ENCODE measurements at regions not wholly inside any gene's neighbourhood (a gene's known extent, or its start where the extent isn't known, plus 50 kb on each side); places are given as distances from the start of the nearest gene placed in this dataset.
"Not testable (repeated sequence)": the region's sequence is repeated elsewhere in the genome, so short reads cannot be mapped to it uniquely, and the experiment has no call there.

DNA sequence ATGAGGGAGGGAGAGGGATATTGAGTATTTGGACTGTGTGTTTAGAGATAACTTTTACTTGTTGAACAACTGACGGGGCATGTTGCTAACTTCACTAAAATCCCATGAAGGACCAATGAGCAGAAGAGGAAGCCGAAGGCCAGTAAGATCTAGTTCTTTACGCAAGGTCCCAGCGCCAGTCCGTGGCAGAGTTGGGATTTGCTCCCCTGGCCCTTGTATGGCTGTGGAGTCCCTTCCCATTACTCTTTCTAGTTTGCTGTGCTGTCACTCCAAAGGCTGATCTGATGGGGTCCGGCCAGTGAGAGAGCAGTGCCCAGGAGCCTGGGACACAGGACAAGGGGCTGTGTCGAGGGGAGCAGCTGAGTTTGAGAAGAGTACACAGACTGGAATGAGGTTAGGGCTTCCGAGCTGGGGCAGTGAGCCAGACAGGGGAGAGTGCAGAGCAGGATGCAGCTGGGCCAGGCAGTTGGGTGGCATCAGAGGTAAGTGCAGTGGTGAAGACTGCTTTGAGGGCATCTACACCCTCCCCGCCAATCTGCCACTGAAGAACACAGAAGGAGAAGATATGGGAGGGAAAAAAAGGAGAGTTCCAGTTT is 692.9 kb upstream of the HS6ST1 start:
- no peak for DNase-seq (ENCODE audit: low spot score)

DNA sequence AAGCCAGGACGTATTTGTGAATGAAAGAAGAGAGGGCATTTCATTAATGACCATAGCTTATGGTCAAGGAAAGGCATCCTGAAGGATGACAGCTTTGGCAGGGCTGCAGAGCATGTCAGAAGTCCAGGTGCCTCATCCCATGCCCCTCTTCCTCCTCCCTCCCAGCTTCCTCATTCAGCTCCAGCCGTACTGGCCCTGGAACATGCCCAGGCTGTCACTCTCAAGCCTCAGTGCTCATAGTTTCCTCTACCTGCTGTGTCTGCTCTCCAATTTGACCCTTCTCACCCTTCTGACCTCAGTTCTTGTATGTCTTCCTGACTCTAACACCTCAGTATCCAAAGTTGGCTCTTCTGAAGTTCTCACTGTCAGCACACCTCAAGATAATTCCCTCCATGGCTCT is 695.8 kb upstream of the HS6ST1 start:
- no peak for DNase-seq (ENCODE audit: low spot score)

DNA sequence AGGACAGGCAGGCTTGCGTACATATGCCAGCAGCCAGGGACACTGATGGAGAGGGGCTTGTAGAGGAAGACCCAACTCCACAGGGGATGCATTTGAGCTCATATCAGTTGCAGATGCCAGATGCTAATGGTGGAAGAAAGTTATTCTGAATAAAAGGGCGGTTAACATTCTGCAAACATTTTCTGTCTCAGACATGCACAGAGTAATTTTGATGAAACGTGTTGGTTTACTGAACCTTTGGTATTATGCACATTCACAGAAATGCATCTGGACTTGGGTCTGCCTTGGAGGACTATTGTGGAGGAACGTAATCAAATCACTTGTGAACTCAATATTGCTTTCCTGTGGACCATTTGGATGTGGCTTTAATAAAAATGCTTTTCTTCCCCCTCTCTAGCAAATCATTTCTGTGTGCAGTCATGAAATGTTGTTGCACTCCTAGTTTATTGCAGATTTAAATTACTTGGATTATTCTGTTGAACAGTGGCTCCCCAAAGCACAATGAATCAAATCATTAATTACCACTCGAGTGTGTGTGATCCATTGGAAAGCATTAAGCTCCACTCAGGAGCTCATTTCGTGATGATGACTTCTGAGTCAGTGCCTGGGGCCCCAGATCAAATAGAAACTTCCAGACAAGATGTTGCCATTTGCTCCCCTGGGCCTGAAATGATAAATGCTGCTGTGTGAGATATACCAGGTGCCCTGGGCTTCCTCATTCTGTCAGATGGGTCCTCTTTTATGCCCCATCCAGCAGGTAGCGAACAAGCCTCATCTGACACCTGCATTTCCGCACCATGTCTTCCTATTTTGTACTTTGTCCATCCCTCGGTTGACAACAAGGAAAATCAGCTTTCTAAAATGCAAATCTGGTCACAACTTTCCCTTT is 697.0 kb upstream of the HS6ST1 start:
- DNase-seq (ENCODE audit: low spot score) = no peak

DNA sequence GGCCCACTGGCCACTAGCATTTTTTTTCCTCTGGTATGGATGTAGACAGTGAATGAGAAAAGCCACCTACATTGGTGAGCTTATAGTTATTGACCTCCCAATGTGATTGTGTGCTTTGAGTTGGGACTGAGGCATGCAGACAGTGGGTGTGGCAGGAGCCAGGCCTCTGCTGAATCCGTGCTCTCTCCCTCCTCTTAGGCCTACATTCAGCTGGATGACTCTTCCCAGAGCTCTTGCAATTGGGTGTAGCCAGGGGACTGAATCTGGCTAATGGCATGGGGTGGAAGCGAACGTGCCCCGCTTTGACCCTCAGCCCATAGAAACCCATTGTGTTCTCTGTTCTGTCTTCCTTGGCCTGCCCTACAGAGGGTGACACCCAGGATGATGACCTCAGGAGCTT is 698.3 kb upstream of the HS6ST1 start:
- no peak for DNase-seq (ENCODE audit: low spot score)

DNA sequence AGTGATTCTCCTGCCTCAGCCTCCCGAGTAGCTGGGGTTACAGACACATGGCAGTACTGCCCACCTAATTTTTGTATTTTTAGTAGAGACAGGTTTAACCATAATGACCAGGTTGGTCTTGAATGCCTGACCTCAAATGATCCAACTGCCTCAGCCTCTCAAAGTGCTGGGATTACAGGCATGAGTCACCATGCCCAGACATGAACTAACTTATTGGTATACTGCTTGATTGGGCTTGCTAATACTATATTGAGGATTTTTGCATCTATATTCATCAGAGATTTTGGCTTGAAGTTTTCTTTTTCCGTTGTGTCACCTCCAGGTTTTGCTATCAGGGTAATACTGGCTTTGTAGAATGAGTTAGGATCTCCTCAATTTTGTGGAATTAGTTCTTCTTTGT is 706.1 kb upstream of the HS6ST1 start:
- no peak for DNase-seq (ENCODE audit: low spot score)

GRCh38 chr2:129035992-129036391 is 717.3 kb upstream of the HS6ST1 start:
- DNase-seq (ENCODE audit: low spot score) = no peak

- not testable (repeated sequence) for DNase-seq (ENCODE audit: low spot score)
Observed at GRCh38 chr2:129043677-129044076, 725.0 kb upstream of the HS6ST1 start.

- not testable (repeated sequence) for DNase-seq (ENCODE audit: low spot score)
Observed at GRCh38 chr2:129046475-129046874, 727.8 kb upstream of the HS6ST1 start.

GRCh38 chr2:129050101-129050500 is 731.4 kb upstream of the HS6ST1 start:
- DNase-seq (ENCODE audit: low spot score) = no peak

GRCh38 chr2:129055242-129055641 is 736.6 kb upstream of the HS6ST1 start:
- DNase-seq (ENCODE audit: low spot score) = no peak

- no peak for DNase-seq (ENCODE audit: low spot score)
Observed at GRCh38 chr2:129055824-129056223, 737.2 kb upstream of the HS6ST1 start.

- DNase-seq (ENCODE audit: low spot score) = no peak
Observed at GRCh38 chr2:129056309-129056958, 737.8 kb upstream of the HS6ST1 start.

DNA sequence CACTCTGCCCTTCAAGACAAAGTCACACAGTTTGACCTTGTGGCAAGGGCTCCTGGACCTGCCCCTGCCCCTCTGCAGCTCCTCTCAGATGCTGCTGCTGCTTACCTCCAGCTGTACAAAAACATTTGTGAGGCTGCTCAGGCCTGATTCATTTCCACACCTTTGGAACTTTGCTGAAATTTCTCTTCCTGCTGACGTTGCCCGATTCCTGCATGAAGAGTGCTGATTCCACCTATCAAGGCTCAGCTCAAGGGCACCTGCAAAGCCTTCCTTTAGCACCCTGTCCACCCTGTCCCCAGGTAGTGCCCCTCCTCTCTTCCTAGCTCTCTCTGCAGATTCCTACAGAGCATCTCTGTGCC is 738.3 kb upstream of the HS6ST1 start:
- no peak for DNase-seq (ENCODE audit: low spot score)

GRCh38 chr2:129058981-129059380 is 740.3 kb upstream of the HS6ST1 start:
- DNase-seq (ENCODE audit: low spot score) = no peak

- no peak for DNase-seq (ENCODE audit: low spot score)
Observed at GRCh38 chr2:129059476-129059875, 740.8 kb upstream of the HS6ST1 start.

DNA sequence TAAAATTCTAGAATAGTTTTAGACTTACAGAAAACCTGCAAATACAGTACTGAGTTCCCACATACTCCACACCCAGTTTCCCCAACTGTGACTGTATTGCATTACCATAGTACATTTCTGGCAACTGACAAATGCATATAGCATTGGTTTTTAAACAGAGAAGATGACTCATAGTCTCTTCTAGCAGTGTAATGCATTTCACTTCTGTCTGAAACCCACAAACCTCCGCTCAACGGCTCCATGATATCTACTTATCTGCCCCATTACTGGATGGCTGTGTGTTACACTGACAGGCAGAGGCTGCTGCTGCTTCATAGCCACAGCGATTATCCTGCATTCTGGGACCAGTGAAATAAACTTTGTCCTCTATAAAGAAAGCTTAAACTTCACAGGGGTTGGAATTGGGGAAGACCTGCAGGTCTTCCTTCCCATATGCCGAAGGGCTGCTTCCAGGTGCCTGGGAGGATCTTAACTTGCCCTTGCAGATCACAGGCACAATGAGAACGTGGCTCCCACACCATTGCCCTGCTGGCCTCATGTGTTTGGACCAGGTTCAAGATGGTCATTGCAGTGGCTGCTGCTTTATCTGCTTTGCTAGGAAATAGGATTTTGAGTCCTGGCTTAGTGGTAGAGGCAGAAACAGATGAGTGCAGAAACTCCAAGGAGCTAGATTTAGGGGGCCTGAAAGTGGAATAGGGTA is 742.6 kb upstream of the HS6ST1 start:
- DNase-seq (ENCODE audit: low spot score) = no peak

- no peak for DNase-seq (ENCODE audit: low spot score)
Observed at GRCh38 chr2:129061769-129062121, 743.1 kb upstream of the HS6ST1 start.

DNA sequence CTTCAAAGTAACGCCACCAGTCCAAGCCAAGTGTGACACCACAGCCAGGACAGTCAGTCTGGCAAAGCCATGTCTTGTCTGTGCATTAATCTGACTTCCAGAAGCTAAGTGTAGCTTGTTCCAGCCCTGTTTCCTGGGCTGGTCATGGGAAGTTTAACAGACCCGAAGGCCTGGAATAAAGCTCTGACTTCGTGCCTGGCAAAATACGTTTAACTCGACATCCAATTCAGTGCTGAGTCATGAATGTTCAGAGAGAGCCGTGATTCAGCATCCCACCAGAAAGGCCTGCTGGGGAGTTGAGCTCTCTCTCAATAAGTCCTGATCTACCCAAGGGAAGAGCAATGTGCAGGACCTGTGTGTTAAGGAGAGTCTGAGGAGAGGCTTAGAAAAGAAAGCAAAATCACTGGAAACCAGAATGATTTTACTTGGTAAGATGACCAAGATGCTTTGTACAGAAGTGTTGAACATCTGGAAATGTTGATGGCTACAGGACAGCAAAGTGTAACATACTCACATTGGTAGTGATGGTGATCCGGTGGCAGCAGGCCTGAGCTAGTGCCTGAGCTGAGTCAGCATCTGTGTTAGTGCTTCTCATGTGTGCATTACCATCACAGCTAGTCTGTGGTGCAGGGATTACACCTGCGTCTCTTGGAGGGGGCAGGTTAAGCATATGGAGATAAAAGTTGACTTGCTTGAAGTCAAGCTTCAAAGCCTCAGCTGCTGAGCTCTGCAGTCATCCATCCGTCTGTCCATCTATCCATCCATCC is 743.7 kb upstream of the HS6ST1 start:
- DNase-seq (ENCODE audit: low spot score) = no peak

DNA sequence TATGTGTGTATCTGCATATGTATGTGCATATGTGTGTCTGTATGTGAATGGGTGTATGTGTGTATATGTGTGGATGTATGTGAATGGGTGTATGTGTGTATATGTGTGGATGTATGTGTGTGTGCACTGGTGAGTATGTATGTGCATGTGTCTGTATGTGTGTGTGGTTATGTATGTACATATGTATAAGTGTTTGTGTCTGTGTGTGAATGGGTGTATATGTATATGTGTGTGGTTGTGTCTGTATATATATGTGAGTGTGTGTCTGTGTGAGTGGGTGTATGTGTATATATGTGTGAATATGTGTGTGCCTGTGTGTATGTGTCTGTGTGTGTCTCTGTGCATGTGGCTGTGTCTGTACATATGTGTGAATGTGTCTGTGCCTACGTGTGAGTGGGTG is 748.4 kb upstream of the HS6ST1 start:
- no peak for DNase-seq (ENCODE audit: low spot score)

DNA sequence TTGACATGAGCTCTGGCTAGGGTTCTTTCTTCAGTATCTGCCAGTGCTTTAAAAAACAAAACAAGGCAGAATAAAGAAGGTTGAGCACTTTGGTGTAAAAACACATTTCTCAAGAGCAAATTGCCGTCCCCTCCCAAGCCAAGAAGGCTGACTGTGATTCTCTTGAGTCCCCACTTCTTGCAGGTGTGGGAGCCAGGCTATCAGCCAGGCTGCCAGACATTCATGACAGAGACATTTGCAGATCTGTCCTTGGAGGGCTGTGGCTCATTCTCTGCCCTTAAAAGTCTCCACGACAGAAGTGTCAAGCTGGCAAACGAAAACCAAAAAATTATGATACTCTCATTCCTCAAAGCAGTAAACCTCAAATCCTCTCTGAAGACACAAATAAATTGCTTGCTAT is 749.3 kb upstream of the HS6ST1 start:
- DNase-seq (ENCODE audit: low spot score) = no peak

GRCh38 chr2:129068543-129068942 is 749.9 kb upstream of the HS6ST1 start:
- DNase-seq (ENCODE audit: low spot score) = no peak
